HL-60 (cell line): ENCODE measurements at regions not wholly inside any gene's neighbourhood (a gene's known extent, or its start where the extent isn't known, plus 50 kb on each side); places are given as distances from the start of the nearest gene placed in this dataset.

ENCODE experiments used
- CTCF ChIP-seq: IDR thresholded peaks from one replicate; pipeline ENCODE4 v1.5.1; 2011; ENCODE audit warnings: low read length, control low read depth, inconsistent platforms; ENCODE audit not compliant: insufficient read depth
- GABPA ChIP-seq: IDR thresholded peaks from 2 replicates; pipeline ENCODE4 v1.6.1; 2012; ENCODE audit warnings: low read depth
- POLR2AphosphoS5 ChIP-seq: IDR thresholded peaks from 2 replicates; pipeline ENCODE4 v1.6.1; 2012; ENCODE audit warnings: low read depth
- REST ChIP-seq: IDR thresholded peaks from 2 replicates; pipeline ENCODE4 v1.6.1; 2012; ENCODE audit warnings: low read depth; ENCODE audit not compliant: insufficient replicate concordance
- SPI1 ChIP-seq: IDR thresholded peaks from 2 replicates; pipeline ENCODE4 v1.6.1; 2012; ENCODE audit warnings: low read depth, mild to moderate bottlenecking, borderline replicate concordance

GRCh38 chr18:41060967-41061366, 894.1 kb upstream of the PIK3C3 start:
- TF ChIP-seq CTCF (no peak), REST (no peak), POLR2AphosphoS5 (no peak), SPI1 (no peak), GABPA (no peak)
